ENCODE measurements at regions not wholly inside any gene's neighbourhood (a gene's known extent, or its start where the extent isn't known, plus 50 kb on each side); places are given as distances from the start of the nearest gene placed in this dataset.

- 83% methylated on average over 20 of the region's 20 CpGs for WGBS (ENCODE audit: low lambda C conversion rate)
- DNase-seq (ENCODE audit: low spot score) (no peak), ATAC-seq (no peak), FAIRE-seq (no peak)
- in situ Hi-C loops (cut with HindIII; ENCODE audit: extremely low pct_ligation_motif_present, low pct_unique_long_range_greater_than_20kb) (no loop called here), intact Hi-C loops (cut with micrococcal nuclease; ENCODE audit: unreplicated experiment) (no loop called here)
- Histone ChIP-seq H3K4me3 (replicated peaks in 1 of 3; ENCODE audit: insufficient read depth in 1 of 3, low read depth in 2 of 3, low read length in 3 of 3) (peak overlapping the region in 1 of 3 experiments; percentile 55; a peak in 2 of 6 replicates), H3K9me3 (ENCODE audit: low read length) (no peaks in the 10 kb centered on the region), H3K36me3 (replicated peaks in 1 of 2; ENCODE audit: control insufficient read depth in 1 of 2, insufficient read depth in 2 of 2, low read length in 2 of 2) (no peaks in the 10 kb centered on the region), H3K27me3 (ENCODE audit: control insufficient read depth in 1 of 2, insufficient read depth in 2 of 2, low read length in 2 of 2) (no peaks in the 10 kb centered on the region), H2AFZ (ENCODE audit: low read length) (no peak overlapping the region), H3K9ac (ENCODE audit: insufficient read depth, low read depth, low read length) (peak overlapping the region; percentile 55; the same call in 1 of the 2 replicates), H3K4me1 (ENCODE audit: insufficient read depth, low read length) (peaks cover 86% of the 10 kb centered on the region), H3K79me2 (ENCODE audit: insufficient read depth, low read length) (no peaks in the 10 kb centered on the region), H3K27ac (ENCODE audit: extremely low read length, insufficient read depth, low read length) (peak overlapping the region; percentile 69), H3K4me2 (ENCODE audit: low read depth, low read length) (peak overlapping the region; percentile 83), H4K20me1 (ENCODE audit: insufficient read depth, low read length) (no peaks in the 10 kb centered on the region)
- BruUV-seq (replicated peaks) = no TSS peak
- POLR2A ChIA-PET = no interaction called here
- CTCF ChIA-PET (ENCODE audit: low intra/inter-chr PET ratio, low total read pairs) = no interaction called here
- no peak for TF ChIP-seq GABPB1 (CRISPR knock-in tag; IDR thresholded peaks at IDR 0.05)
- no peak for TF ChIP-seq ARHGAP35 (CRISPR knock-in tag; IDR thresholded peaks at IDR 0.05; ENCODE audit: borderline replicate concordance)
- TF ChIP-seq ZNF580 (CRISPR knock-in tag; IDR thresholded peaks at IDR 0.05; ENCODE audit: borderline replicate concordance, low read depth) = no peak
- TF ChIP-seq SIX1 (CRISPR knock-in tag; IDR thresholded peaks at IDR 0.05; ENCODE audit: borderline replicate concordance) = no peak
- TF ChIP-seq ZNF274 (CRISPR knock-in tag; IDR thresholded peaks at IDR 0.05) = no peak
- TF ChIP-seq TAF15 (IDR thresholded peaks at IDR 0.05; ENCODE audit: low read depth, low read length, poor library complexity, severe bottlenecking) = no peak
- TF ChIP-seq GLI4 (CRISPR knock-in tag; IDR thresholded peaks at IDR 0.05; ENCODE audit: borderline replicate concordance) = no peak
- peak; percentile 81; the same call in 1 of the 2 replicates for TF ChIP-seq ZBTB38 (CRISPR knock-in tag; IDR thresholded peaks at IDR 0.05)
- TF ChIP-seq, protein P1, sequence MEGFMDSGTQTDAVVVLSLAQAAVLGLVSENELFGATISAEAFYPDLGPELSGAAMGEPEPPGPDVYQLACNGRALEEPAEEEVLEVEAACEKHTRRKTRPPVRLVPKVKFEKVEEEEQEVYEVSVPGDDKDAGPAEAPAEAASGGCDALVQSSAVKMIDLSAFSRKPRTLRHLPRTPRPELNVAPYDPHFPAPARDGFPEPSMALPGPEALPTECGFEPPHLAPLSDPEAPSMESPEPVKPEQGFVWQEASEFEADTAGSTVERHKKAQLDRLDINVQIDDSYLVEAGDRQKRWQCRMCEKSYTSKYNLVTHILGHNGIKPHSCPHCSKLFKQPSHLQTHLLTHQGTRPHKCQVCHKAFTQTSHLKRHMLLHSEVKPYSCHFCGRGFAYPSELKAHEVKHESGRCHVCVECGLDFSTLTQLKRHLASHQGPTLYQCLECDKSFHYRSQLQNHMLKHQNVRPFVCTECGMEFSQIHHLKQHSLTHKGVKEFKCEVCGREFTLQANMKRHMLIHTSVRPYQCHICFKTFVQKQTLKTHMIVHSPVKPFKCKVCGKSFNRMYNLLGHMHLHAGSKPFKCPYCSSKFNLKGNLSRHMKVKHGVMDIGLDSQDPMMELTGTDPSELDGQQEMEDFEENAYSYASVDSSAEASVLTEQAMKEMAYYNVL (CRISPR knock-in tag; IDR thresholded peaks at IDR 0.05; ENCODE audit: borderline replicate concordance) = no peak
- 0 out of 2 replicates have a peak, but pooled peaks have one; percentile 21 for TF ChIP-seq ZNF782 (CRISPR knock-in tag; IDR thresholded peaks at IDR 0.05; ENCODE audit: borderline replicate concordance)
- no peak for TF ChIP-seq CBX5 (CRISPR knock-in tag; IDR thresholded peaks at IDR 0.05; ENCODE audit: borderline replicate concordance)
- no peak for TF ChIP-seq ZNF7 (CRISPR knock-in tag; IDR thresholded peaks at IDR 0.05)
- TF ChIP-seq KDM5A (IDR thresholded peaks at IDR 0.05; ENCODE audit: borderline replicate concordance, low read length) = no peak
- TF ChIP-seq ZNF547 (CRISPR knock-in tag; IDR thresholded peaks at IDR 0.05) = no peak
- TF ChIP-seq, protein P2, sequence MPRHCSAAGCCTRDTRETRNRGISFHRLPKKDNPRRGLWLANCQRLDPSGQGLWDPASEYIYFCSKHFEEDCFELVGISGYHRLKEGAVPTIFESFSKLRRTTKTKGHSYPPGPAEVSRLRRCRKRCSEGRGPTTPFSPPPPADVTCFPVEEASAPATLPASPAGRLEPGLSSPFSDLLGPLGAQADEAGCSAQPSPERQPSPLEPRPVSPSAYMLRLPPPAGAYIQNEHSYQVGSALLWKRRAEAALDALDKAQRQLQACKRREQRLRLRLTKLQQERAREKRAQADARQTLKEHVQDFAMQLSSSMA (CRISPR knock-in tag; IDR thresholded peaks at IDR 0.05) = 0 out of 2 replicates have a peak, but pooled peaks have one; percentile 25
- no peak for TF ChIP-seq TOPORS (CRISPR knock-in tag; IDR thresholded peaks at IDR 0.05)
- TF ChIP-seq YEATS4 (CRISPR knock-in tag; IDR thresholded peaks at IDR 0.05; ENCODE audit: borderline replicate concordance) = no peak
- TF ChIP-seq ZKSCAN8 (CRISPR knock-in tag; IDR thresholded peaks at IDR 0.05; ENCODE audit: borderline replicate concordance) = no peak
- no peak for TF ChIP-seq ZNF33A (CRISPR knock-in tag; IDR thresholded peaks at IDR 0.05; ENCODE audit: borderline replicate concordance)
- 0 out of 2 replicates have a peak, but pooled peaks have one; percentile 14 for TF ChIP-seq FOXC1 (CRISPR knock-in tag; IDR thresholded peaks at IDR 0.05; ENCODE audit: borderline replicate concordance)
- no peak for TF ChIP-seq TSC22D2 (CRISPR knock-in tag; IDR thresholded peaks at IDR 0.05; ENCODE audit: borderline replicate concordance)
- no peak for TF ChIP-seq MYPOP (CRISPR knock-in tag; IDR thresholded peaks at IDR 0.05)
Measured at GRCh38 chr2:236971919-236972381, 113.7 kb upstream of the COPS8 start.

Measured in HepG2 (cell line).